GM23338 (cell line): ENCODE measurements at regions not wholly inside any gene's neighbourhood (a gene's known extent, or its start where the extent isn't known, plus 50 kb on each side); places are given as distances from the start of the nearest gene placed in this dataset.

Experiments used
- ATAC-seq: fragments of 200-7000 bp; cut with Tn5 transposase; 3 replicates; pipeline ENCODE4 v1.9.1; 2020
- DNase-seq: peaks from one replicate; pipeline ENCODE4 v3.0.0-alpha.2; 2015; ENCODE audit warnings: low spot score
- H2AFZ ChIP-seq: fragments of 200-600 bp; sonication (generic); 2 replicates; pipeline ENCODE4 v1.8.0; 2016; ENCODE audit warnings: antibody characterized with exemption, mild to moderate bottlenecking, moderate library complexity
- H3F3A ChIP-seq: fragments of 200-600 bp; sonication (generic); replicated peaks from 2 replicates; pipeline ENCODE4 v1.8.0; 2017; ENCODE audit warnings: antibody characterized with exemption, mixed run types, low read depth
- H3K27ac ChIP-seq: fragments of 200-600 bp; sonication (generic); 2 replicates; pipeline ENCODE4 v1.6.1; 2016; ENCODE audit warnings: low read depth
- H3K27me3 ChIP-seq: fragments of 200-600 bp; sonication (generic); 2 replicates; pipeline ENCODE4 v1.8.0; 2016; ENCODE audit warnings: mild to moderate bottlenecking, mixed run types, moderate library complexity; ENCODE audit not compliant: insufficient read depth
- H3K36me3 ChIP-seq: fragments of 200-600 bp; sonication (generic); 2 replicates; pipeline ENCODE4 v1.8.0; 2016; ENCODE audit warnings: mild to moderate bottlenecking; ENCODE audit not compliant: insufficient read depth
- H3K4me1 ChIP-seq: fragments of 200-600 bp; sonication (generic); 2 replicates; pipeline ENCODE4 v1.8.0; 2016; ENCODE audit warnings: mild to moderate bottlenecking, moderate library complexity; ENCODE audit not compliant: insufficient read depth
- H3K4me2 ChIP-seq: fragments of 200-600 bp; sonication (generic); 2 replicates; pipeline ENCODE4 v1.7.1; 2017; ENCODE audit warnings: mixed run types
- H3K4me3 ChIP-seq: fragments of 200-600 bp; sonication (generic); 2 replicates; pipeline ENCODE4 v1.6.1; 2016; ENCODE audit warnings: mixed run types
- H3K79me2 ChIP-seq: fragments of 200-600 bp; sonication (generic); replicated peaks from 2 replicates; pipeline ENCODE4 v1.8.0; 2017; ENCODE audit warnings: mild to moderate bottlenecking; ENCODE audit not compliant: insufficient read depth
- H3K9me2 ChIP-seq: fragments of 200-600 bp; sonication (generic); 2 replicates; pipeline ENCODE4 v1.8.0; 2017; ENCODE audit not compliant: insufficient read depth
- H4K20me1 ChIP-seq: fragments of 200-600 bp; sonication (generic); replicated peaks from 2 replicates; pipeline ENCODE4 v1.8.0; 2017; ENCODE audit warnings: mild to moderate bottlenecking; ENCODE audit not compliant: insufficient read depth
- H3K27ac Mint-ChIP-seq: 2 replicates; pipeline ENCODE4 v1.8.0; 2020; ENCODE audit warnings: inconsistent platforms, mild to moderate bottlenecking, moderate library complexity, mixed read lengths
- H3K27me3 Mint-ChIP-seq: 3 replicates; pipeline ENCODE4 v1.8.0; 2022; ENCODE audit warnings: low read depth, mild to moderate bottlenecking, moderate library complexity, mixed read lengths, inconsistent platforms; ENCODE audit not compliant: insufficient read depth, poor library complexity
- H3K36me3 Mint-ChIP-seq: 3 replicates; pipeline ENCODE4 v1.8.0; 2021; ENCODE audit warnings: low read depth, mild to moderate bottlenecking, inconsistent platforms, moderate library complexity, mixed read lengths
- H3K4me1 Mint-ChIP-seq: 3 replicates; pipeline ENCODE4 v1.8.0; 2020; ENCODE audit warnings: mild to moderate bottlenecking, inconsistent platforms, mixed read lengths
- H3K4me3 Mint-ChIP-seq: 3 replicates; pipeline ENCODE4 v1.8.0; 2021; ENCODE audit warnings: moderate library complexity, mild to moderate bottlenecking, inconsistent platforms, mixed read lengths
- H3K9me3 Mint-ChIP-seq: 3 replicates; pipeline ENCODE4 v1.8.0; 2020; ENCODE audit warnings: moderate library complexity, mild to moderate bottlenecking, inconsistent platforms, mixed read lengths
- CREB1 ChIP-seq: fragments of 250-450 bp; sonication (Bioruptor Pico); IDR thresholded peaks from 2 replicates; pipeline ENCODE4 v1.5.0; 2020; ENCODE audit warnings: low read depth, mild to moderate bottlenecking, moderate library complexity
- EZH2 ChIP-seq: fragments of 200-600 bp; sonication (generic); IDR thresholded peaks from one replicate; pipeline ENCODE4 v1.8.0; 2017; ENCODE audit warnings: antibody characterized with exemption, mild to moderate bottlenecking, low read depth; ENCODE audit not compliant: unreplicated experiment
- EZH2phosphoT487 ChIP-seq: fragments of 200-600 bp; sonication (generic); IDR thresholded peaks from one replicate; pipeline ENCODE4 v1.8.1; 2018; ENCODE audit warnings: antibody characterized with exemption; ENCODE audit not compliant: unreplicated experiment
- JUNB ChIP-seq: IDR thresholded peaks from one replicate; pipeline ENCODE4 v1.6.1; 2016; ENCODE audit warnings: antibody characterized with exemption; ENCODE audit not compliant: unreplicated experiment
- NANOG ChIP-seq: IDR thresholded peaks from 2 replicates; pipeline ENCODE4 v1.6.1; 2016; ENCODE audit warnings: antibody characterized with exemption, borderline replicate concordance
- POLR2AphosphoS5 ChIP-seq: IDR thresholded peaks from 2 replicates; pipeline ENCODE4 v1.6.1; 2016; ENCODE audit warnings: antibody characterized with exemption, low read depth
- ZNF114 ChIP-seq: fragments of 250-450 bp; sonication (Bioruptor Pico); IDR thresholded peaks from 2 replicates; pipeline ENCODE4 v1.5.0; 2020; ENCODE audit warnings: mild to moderate bottlenecking, moderate library complexity
- ZNF331 ChIP-seq: fragments of 250-450 bp; sonication (Bioruptor Pico); IDR thresholded peaks from 2 replicates; pipeline ENCODE4 v1.5.0; 2020; ENCODE audit warnings: low read depth, mild to moderate bottlenecking, moderate library complexity
- ZNF462 ChIP-seq: fragments of 250-450 bp; sonication (Bioruptor Pico); IDR thresholded peaks from 2 replicates; pipeline ENCODE4 v1.5.0; 2020; ENCODE audit warnings: mild to moderate bottlenecking, moderate library complexity
- TF ChIP-seq, protein P1 (sequence below): IDR thresholded peaks from one replicate; pipeline ENCODE4 v1.6.1; 2018; ENCODE audit warnings: antibody characterized with exemption; ENCODE audit not compliant: unreplicated experiment
- TF ChIP-seq, protein P2 (sequence below): IDR thresholded peaks from 2 replicates; pipeline ENCODE4 v1.6.1; 2016; ENCODE audit warnings: antibody characterized with exemption

GRCh38 chr7:93031795-93032194 lies 86.0 kb downstream of the SAMD9 start:
- Mint-ChIP-seq H3K4me3 (no peak overlapping the region), H3K27me3 (peaks cover 2% of the 10 kb centered on the region), H3K36me3 (no peaks in the 10 kb centered on the region), H3K9me3 (peaks cover 12% of the 10 kb centered on the region; the same call in 2 of the 3 replicates), H3K27ac (no peak overlapping the region), H3K4me1 (no peaks in the 10 kb centered on the region)
- Histone ChIP-seq H3K27ac (no peak overlapping the region), H3K27me3 (no peaks in the 10 kb centered on the region), H4K20me1 (no peaks in the 10 kb centered on the region), H2AFZ (no peak overlapping the region), H3K4me2 (no peak overlapping the region), H3K36me3 (no peaks in the 10 kb centered on the region), H3K4me3 (no peak overlapping the region), H3K9me2 (no peaks in the 10 kb centered on the region; the same call in 1 of the 2 replicates), H3F3A (no peaks in the 10 kb centered on the region), H3K4me1 (no peaks in the 10 kb centered on the region), H3K79me2 (no peaks in the 10 kb centered on the region)
- ATAC-seq (no peak), DNase-seq (no peak)
- no peak for TF ChIP-seq POLR2AphosphoS5
- no peak for TF ChIP-seq NANOG
- TF ChIP-seq EZH2: no peak
- TF ChIP-seq CREB1: no peak
- TF ChIP-seq ZNF462: no peak
- TF ChIP-seq EZH2phosphoT487: no peak
- TF ChIP-seq, protein P1, sequence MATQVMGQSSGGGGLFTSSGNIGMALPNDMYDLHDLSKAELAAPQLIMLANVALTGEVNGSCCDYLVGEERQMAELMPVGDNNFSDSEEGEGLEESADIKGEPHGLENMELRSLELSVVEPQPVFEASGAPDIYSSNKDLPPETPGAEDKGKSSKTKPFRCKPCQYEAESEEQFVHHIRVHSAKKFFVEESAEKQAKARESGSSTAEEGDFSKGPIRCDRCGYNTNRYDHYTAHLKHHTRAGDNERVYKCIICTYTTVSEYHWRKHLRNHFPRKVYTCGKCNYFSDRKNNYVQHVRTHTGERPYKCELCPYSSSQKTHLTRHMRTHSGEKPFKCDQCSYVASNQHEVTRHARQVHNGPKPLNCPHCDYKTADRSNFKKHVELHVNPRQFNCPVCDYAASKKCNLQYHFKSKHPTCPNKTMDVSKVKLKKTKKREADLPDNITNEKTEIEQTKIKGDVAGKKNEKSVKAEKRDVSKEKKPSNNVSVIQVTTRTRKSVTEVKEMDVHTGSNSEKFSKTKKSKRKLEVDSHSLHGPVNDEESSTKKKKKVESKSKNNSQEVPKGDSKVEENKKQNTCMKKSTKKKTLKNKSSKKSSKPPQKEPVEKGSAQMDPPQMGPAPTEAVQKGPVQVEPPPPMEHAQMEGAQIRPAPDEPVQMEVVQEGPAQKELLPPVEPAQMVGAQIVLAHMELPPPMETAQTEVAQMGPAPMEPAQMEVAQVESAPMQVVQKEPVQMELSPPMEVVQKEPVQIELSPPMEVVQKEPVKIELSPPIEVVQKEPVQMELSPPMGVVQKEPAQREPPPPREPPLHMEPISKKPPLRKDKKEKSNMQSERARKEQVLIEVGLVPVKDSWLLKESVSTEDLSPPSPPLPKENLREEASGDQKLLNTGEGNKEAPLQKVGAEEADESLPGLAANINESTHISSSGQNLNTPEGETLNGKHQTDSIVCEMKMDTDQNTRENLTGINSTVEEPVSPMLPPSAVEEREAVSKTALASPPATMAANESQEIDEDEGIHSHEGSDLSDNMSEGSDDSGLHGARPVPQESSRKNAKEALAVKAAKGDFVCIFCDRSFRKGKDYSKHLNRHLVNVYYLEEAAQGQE: no peak
- TF ChIP-seq, protein P2, sequence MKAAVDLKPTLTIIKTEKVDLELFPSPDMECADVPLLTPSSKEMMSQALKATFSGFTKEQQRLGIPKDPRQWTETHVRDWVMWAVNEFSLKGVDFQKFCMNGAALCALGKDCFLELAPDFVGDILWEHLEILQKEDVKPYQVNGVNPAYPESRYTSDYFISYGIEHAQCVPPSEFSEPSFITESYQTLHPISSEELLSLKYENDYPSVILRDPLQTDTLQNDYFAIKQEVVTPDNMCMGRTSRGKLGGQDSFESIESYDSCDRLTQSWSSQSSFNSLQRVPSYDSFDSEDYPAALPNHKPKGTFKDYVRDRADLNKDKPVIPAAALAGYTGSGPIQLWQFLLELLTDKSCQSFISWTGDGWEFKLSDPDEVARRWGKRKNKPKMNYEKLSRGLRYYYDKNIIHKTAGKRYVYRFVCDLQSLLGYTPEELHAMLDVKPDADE: no peak
- TF ChIP-seq ZNF331 (CRISPR knock-in tag): no peak
- no peak for TF ChIP-seq ZNF114 (CRISPR knock-in tag)
- TF ChIP-seq JUNB: no peak
